Activated naive CD4-positive, alpha-beta T cell treated with Interleukin-2 at 50 U/mL for 16 hours (primary cell): ENCODE measurements at regions not wholly inside any gene's neighbourhood (a gene's known extent, or its start where the extent isn't known, plus 50 kb on each side); places are given as distances from the start of the nearest gene placed in this dataset.

Experiments
- DNase-seq: peaks from one replicate; pipeline ENCODE4 v3.0.0-alpha.2; 2020

GRCh38 chr17:72303787-72304733, 183.2 kb downstream of the SOX9 start:
- no peak for DNase-seq

- no peak for DNase-seq
These were observed 184.0 kb downstream of the SOX9 start for GRCh38 chr17:72304859-72305258.

GRCh38 chr17:72305472-72305871, 184.7 kb downstream of the SOX9 start:
- DNase-seq = no peak

GRCh38 chr17:72306037-72306436, 185.2 kb downstream of the SOX9 start:
- DNase-seq = no peak

GRCh38 chr17:72307836-72308235, 187.0 kb downstream of the SOX9 start:
- no peak for DNase-seq

- no peak for DNase-seq
These were observed 188.0 kb downstream of the SOX9 start for GRCh38 chr17:72308744-72309385.

GRCh38 chr17:72311004-72311403, 190.2 kb downstream of the SOX9 start:
- DNase-seq = no peak

- no peak for DNase-seq
These were observed 194.5 kb downstream of the SOX9 start for GRCh38 chr17:72315122-72315913.

GRCh38 chr17:72318131-72318530, 197.3 kb downstream of the SOX9 start:
- no peak for DNase-seq

- no peak for DNase-seq
These were observed 201.1 kb downstream of the SOX9 start for GRCh38 chr17:72321896-72322295.

- no peak for DNase-seq
These were observed 211.5 kb downstream of the SOX9 start for GRCh38 chr17:72332367-72332766.

- DNase-seq = no peak
These were observed 212.8 kb downstream of the SOX9 start for GRCh38 chr17:72333570-72333969.

GRCh38 chr17:72334205-72334604, 213.4 kb downstream of the SOX9 start:
- no peak for DNase-seq

GRCh38 chr17:72336026-72336803, 215.4 kb downstream of the SOX9 start:
- no peak for DNase-seq

- DNase-seq = no peak
These were observed 215.9 kb downstream of the SOX9 start for GRCh38 chr17:72336804-72337070.

GRCh38 chr17:72338304-72338703, 217.5 kb downstream of the SOX9 start:
- DNase-seq = no peak

GRCh38 chr17:72338847-72339790, 218.3 kb downstream of the SOX9 start:
- no peak for DNase-seq

GRCh38 chr17:72340836-72341235, 220.0 kb downstream of the SOX9 start:
- no peak for DNase-seq

GRCh38 chr17:72342061-72342460, 221.2 kb downstream of the SOX9 start:
- no peak for DNase-seq

GRCh38 chr17:72342627-72343527, 222.1 kb downstream of the SOX9 start:
- no peak for DNase-seq

- no peak for DNase-seq
These were observed 223.1 kb downstream of the SOX9 start for GRCh38 chr17:72343911-72344310.
